Right kidney (tissue), 1 donor: ENCODE measurements at regions not wholly inside any gene's neighbourhood (a gene's known extent, or its start where the extent isn't known, plus 50 kb on each side); places are given as distances from the start of the nearest gene placed in this dataset.
"Not testable (repeated sequence)": the region's sequence is repeated elsewhere in the genome, so short reads cannot be mapped to it uniquely, and the experiment has no call there.

Experiments
- DNase-seq: peaks from one replicate; pipeline ENCODE4 v3.0.0-alpha.2; 2016

GRCh38 chr22:46040471-46041465, 63.8 kb upstream of the WNT7B start:
- no peak for DNase-seq

DNA sequence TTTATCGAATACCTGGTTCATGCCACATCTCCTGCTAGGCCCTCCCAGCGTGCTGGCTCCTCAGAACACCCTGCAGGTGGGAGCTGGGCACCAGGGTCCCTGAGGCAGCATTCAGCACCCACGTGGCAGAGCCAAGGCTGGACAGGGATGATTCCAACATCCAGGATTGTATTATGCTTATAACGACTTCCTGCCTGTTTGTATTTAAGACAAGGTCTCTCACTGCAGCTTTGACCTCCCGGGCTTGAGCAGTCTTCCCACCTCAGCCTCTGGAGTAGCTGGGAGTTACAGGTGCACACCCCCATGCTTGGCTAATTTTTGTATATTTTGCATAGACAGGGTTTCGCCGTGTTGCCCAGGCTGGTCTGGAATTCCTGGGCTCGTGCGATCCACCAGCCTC, 64.7 kb upstream of the WNT7B start:
- DNase-seq: no peak

DNA sequence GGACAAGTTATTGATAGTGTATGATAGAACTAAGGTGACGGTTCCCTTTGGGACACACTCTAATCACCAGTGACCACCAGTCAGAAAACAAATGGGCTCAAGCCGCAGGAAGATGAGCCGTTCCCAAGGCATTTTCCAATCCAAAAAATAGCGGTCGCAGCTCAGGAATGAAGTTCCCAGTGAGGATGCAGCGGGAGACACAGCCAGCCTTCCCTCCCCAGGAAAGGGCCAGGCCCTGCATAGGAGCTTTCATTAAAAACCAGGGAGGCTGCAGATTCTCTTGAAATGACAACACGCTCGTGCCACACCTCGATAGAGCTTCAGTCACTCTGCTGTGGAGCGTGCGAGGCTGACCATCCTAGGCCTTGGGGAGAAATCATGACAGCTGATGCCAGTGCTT, 65.8 kb upstream of the WNT7B start:
- DNase-seq: no peak

DNA sequence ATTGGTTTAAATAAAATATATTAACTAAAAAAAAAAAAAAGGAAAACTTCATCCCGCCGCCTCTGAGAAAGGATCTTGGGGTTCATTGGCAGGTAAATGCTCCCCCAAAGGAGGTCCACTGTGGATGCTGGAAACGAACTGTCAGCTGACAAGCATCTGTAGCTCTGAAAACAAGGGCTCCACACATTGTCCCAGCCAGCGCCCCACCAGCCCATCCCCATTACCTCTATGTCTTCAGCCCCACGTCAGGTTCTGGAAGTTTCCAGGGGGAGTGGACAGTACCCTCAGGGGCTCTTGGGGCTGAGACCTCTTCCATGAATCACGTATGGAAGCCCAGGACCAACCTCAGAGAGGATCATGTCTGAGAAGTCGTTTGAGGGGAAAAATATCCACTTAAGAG, 66.4 kb upstream of the WNT7B start:
- DNase-seq: no peak

GRCh38 chr22:46043816-46044620, 67.1 kb upstream of the WNT7B start:
- DNase-seq: peak; percentile 70

DNA sequence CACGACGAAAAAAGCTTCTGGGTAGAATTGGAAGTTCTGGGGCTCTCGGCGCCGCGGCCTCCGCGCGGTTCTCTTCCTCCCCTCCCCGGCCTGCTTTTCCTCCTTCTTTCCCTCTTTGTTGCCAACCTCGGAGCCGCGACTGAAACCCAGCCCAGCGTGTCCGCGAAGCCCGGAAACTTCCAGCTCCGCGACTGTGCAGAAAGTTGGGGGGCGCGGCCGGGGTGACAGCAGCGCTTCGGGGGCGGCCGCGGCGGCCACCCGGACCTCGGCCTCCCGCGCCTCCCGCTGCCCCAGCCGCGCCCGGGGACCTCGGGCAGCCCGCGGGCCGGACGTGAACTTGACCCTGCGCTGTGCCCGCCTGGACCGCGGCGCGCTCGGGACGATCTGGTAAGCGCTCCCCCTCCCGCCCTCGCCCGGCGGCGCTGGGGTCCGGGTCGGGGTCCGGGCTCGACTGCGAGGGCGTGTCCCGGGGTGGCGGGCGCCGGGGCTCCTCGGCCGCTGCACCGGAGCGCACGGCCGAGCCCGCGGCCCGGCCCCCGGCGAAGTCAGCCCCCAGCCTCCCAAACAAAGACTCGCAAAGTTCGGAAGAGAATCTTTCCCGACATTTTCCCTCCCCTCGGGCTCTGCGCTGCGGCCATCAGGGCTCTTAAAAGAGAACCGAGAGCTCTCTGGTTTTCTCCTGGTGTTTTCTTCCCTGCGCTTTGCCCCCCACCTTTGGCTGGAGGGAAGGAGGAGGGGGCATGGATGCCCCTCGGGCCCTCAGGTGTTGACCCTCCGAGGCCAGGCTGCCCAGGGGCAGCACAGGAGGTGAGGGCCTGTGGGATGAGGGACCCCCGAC, 67.9 kb upstream of the WNT7B start:
- peak; percentile 86 for DNase-seq

DNA sequence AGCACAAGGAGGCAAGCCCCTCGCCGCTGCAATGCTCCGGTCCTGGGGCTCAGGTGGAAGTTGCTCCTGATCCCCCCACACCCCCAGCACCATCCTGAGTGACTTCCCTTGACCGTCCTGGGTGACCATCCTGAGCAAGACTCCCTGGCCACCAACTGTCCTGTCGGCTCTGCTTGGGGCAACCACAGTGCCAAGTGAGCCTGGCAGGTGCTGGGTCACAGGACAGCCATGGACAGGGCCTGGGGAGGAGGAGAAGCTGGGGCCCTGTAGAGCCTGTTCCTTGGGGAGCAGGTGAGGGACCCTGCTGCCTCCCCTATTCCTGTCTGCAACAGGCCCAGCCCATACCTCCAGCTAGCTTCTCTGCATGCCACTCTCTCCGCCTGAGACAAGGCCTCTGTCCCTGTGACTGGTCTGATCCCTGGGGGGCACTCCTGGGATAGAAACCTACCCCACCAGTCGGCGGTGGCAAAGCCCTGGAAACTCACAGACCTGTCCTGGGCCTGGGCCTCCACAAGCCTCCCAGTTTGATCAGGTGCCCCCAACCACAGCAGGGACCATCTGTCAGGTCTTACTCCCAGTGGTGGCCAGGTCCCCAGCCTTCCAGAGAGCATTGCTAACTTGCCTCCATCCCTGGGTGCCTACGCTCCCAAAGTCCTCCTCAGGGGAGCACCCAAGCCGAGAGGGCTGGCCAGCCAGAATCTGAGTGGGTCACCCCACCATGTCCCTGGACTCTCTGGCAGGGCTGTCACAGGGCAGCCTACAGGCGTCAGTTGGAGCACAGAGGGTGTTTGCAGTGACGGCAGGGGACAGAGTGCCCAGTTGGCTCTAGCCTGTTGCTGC, 68.7 kb upstream of the WNT7B start:
- DNase-seq: peak; percentile 71

GRCh38 chr22:46046299-46046685, 69.3 kb upstream of the WNT7B start:
- no peak for DNase-seq

DNA sequence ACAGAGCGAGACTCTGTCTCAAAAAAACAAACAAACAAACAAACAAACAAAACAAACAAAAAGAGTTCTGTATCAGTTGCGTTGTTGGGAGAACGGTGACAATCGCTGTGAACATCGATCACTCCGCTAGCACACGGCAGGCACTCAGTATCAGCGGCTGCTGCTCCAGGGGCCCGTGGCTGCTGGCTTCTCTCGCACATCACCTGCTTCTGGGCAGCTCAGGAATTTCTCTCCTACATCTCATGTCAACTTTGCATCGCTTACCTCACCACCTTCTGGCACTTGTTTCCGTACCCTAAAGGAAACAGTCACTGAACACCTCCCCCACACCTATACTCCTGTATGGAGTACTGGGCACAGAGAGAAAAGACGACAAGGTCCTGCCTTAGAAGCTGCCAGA, 70.3 kb upstream of the WNT7B start:
- no peak for DNase-seq

DNA sequence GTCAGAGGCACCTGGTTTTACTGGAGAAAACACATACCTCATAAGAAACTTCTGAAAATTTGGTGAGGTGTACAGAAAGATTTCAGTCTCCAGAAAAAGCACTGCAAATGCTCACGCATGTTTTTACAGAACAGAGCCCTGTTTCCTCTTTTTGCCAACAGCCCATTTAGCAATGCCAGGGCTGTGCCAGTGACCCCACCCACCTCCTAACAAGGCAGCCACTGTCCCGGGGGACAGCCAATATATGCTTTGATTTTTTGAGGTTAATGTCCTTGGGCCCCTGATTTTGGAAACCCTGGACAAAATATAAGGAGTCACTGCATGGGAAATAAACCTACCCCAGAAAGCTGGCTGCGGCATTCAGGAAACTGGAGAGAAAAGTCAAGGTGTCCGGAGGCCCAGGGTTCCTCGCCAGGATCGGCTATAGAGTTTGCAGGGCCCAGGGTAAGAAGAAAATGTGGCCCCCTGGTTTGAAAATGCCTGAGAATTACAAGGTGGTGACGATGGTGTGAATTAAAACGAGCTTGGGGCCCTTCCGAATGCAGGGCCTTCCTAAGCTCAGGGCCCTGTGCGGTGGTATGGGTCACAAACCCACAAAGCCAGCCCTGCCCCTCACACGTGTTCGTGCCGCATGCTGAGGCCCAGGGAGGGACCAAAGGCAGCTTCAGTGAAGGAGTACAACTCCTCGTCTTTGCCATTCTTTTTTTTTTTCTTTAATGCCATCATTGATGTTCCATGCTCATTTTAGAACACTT, 71.1 kb upstream of the WNT7B start:
- DNase-seq: no peak

DNA sequence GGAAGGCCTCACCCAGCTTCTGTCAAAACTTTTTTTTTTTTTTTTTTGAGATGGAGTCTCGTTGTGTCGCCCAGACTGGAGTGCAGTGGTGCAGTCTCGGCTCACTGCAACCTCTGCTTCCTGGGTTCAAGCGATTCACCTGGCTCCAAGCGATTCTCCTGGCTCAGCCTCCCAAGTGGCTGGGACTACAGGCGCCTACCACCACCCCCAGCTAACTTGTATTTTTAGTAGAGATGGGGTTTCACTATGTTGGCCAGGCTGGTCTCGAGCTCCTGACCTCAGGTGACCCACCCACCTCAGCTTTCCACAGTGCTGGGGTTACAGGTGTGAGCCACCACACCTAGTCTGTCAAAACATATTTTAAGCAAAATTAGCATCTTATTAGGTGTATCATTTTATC, 71.7 kb upstream of the WNT7B start:
- not testable (repeated sequence) for DNase-seq

- DNase-seq: no peak
Observed at GRCh38 chr22:46049726-46050450, 72.9 kb upstream of the WNT7B start.

- no peak for DNase-seq
Observed at GRCh38 chr22:46050451-46050845, 73.5 kb upstream of the WNT7B start.

DNA sequence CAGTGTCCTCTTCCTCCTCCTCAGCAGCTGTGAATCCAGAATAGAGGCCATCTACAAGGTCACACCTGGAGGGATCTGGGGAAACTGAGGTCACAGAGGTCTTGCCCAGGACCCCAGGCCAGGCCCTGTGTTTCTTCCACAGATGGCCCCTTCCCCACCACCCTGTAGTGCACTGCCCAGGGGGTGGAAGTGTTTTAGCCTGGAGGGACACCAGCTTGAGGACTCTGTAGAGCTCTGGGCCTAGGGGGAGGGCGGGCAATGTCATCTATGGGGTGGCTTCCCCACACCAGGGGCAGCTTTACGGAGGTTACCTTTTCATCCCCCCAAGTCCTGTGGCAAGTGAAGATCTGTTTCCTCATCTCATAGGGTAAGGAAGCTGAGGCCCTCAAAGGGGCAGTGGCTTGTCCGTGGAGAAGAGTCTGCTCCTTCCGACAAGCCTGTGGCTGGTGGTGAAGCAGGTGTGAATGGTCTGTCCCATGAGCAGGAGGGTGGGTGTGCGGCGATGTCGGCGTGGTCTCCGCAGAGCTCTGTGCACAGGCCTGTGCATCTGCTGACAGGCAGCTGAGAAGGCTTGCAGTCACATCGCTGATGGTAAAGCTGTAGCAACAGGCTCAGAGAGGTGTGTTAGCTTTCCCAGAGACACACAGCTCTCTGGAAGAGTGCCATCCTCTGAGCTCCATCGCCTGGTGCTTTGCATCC, 74.1 kb upstream of the WNT7B start:
- no peak for DNase-seq

GRCh38 chr22:46051646-46052045, 74.7 kb upstream of the WNT7B start:
- DNase-seq: no peak

DNA sequence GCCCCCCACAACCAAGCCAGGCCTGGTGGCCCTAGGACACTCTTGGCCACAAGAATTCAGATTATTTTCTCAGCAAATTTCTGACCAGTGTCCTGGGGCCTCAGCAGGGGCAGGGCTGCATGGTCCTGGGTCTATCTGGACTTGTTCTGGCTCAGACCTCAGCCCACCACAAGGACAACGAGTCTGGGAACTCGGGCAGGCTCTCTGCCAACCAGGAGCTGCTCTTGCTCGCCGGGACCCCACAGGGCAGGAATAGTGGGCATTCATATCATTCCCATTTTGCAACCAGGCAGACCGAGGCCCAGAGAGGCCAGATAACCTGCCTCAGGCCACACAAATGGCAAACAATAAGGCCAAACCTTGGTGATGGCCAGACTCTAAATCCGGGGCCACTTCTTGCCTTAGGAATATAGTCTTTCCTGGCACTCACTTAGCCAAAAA, 75.4 kb upstream of the WNT7B start:
- DNase-seq: no peak

DNA sequence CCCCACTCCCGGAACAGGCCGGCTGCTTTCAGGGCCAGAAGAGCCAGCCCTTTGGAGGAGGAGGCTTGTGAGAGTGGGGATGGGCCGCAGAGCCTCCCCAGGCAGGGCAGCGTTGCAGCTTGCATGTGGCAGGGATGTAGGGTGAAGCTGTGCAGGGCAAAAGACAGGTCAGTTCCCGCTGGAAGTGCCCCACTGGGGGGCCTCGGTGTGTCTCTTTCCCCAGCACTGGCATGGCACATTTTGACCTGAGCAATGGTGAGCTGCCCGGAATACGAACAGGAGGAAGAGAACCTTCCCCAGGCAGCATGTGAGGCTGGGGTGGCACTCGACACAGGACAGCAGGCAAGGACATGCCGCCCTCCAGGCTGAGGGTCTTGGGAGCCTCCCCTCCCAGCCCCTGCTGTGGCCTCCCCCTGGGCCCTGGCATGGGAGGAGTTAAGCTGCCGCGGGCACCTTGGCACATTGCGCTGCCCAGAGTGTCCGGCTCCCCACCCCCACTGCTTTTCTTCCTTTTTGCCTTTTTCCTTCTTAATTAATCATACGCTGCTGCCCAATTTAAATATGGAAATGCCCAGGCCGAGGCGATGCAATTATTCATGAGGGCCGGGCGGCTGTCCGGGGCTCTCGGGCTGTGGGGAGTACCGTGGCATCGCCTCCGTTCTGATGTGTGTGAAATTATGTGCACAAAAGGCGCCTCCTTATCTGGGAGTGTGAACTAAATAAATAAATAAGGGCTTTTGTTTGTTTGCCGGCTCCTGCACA, 76.0 kb upstream of the WNT7B start:
- DNase-seq: peak; percentile 73

DNA sequence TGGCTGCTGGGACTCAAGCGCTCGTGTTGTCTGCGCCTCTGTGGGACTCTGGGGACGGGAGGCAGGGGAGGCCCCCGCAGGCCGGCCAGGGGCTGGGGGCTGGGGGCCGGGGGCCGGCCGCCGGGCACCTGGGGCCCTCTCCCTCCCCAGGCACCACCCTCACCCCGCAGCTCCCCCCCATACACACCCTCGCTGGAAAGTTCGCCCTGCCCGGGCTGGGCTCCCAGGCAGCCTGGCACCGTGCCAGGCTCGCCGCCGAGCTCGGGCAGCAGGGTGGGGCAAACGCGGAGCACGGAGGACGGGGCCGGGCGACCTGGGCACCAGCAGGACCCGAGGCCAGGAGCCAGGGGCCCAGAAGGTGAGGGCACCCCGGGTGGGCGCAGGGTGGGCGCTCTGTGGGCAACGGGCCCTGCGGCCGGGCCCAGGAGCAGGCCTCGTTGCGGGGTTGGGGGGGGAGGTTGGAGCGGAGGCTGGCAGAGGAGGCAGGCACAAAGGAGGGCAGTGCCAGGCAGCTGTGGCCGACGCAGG, 76.7 kb upstream of the WNT7B start:
- peak; percentile 92 for DNase-seq
